ENCODE measurements at regions not wholly inside any gene's neighbourhood (a gene's known extent, or its start where the extent isn't known, plus 50 kb on each side); places are given as distances from the start of the nearest gene placed in this dataset.

DNA sequence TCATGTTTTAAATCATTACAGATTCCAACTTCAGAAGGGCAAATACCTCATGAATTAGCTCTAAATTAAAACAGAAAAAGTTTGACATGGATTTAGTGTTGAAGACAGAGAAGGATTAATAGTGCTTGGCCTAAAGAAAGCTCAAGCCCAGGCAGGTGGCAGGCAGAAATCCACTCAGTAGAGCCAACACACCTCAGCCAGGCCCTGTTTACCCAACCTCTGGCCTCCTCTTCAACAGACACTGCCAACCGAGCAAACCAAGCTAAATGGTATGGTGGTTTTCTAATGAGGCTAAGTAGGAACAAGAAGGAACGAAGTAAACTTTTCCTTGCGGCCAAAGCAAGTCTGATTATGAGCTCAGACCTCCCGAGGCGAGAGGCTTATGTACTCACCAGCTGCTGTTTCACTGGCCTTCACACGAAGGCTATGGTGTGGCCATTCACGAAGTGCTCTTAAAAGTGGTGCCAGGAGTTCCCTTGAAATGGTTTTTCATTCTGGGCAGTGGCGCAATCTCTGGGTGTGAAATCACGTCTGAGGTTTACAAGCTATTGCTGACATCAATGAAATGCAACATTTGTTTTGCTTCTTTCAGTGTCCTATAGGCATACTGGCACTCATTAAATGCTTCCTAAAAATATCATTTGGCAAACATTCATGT, 124.1 kb upstream of the LGR5 start:
- TF ChIP-seq, protein P1, sequence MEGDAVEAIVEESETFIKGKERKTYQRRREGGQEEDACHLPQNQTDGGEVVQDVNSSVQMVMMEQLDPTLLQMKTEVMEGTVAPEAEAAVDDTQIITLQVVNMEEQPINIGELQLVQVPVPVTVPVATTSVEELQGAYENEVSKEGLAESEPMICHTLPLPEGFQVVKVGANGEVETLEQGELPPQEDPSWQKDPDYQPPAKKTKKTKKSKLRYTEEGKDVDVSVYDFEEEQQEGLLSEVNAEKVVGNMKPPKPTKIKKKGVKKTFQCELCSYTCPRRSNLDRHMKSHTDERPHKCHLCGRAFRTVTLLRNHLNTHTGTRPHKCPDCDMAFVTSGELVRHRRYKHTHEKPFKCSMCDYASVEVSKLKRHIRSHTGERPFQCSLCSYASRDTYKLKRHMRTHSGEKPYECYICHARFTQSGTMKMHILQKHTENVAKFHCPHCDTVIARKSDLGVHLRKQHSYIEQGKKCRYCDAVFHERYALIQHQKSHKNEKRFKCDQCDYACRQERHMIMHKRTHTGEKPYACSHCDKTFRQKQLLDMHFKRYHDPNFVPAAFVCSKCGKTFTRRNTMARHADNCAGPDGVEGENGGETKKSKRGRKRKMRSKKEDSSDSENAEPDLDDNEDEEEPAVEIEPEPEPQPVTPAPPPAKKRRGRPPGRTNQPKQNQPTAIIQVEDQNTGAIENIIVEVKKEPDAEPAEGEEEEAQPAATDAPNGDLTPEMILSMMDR (conservative IDR thresholded peaks at IDR 0.05 in 1 of 2, IDR thresholded peaks at IDR 0.05 in 1 of 2; ENCODE audit: low read depth in 1 of 2, low read length in 2 of 2) = no peak
- TF ChIP-seq EZH2 (IDR thresholded peaks at IDR 0.05; ENCODE audit: low read length, missing control alignments) = no peak

Data from fibroblast of lung (primary cell).